NCI-H2029 (cell line): ENCODE measurements at regions not wholly inside any gene's neighbourhood (a gene's known extent, or its start where the extent isn't known, plus 50 kb on each side); places are given as distances from the start of the nearest gene placed in this dataset.
"Not testable (repeated sequence)": the region's sequence is repeated elsewhere in the genome, so short reads cannot be mapped to it uniquely, and the experiment has no call there.

Experiments used
- DNase-seq: peaks from one replicate; lab custom pipeline; 2025; lab: John Stamatoyannopoulos, UW

GRCh38 chr9:119761812-119762211, 392.6 kb upstream of the BRINP1 start:
- DNase-seq, result no peak

- DNase-seq, result no peak
Measured at GRCh38 chr9:119758990-119759389, 389.8 kb upstream of the BRINP1 start.

- DNase-seq, result no peak
Measured at GRCh38 chr9:119758241-119758640, 389.0 kb upstream of the BRINP1 start.

GRCh38 chr9:119739476-119739875, 370.2 kb upstream of the BRINP1 start:
- DNase-seq, result no peak

GRCh38 chr9:119736491-119737454, 367.5 kb upstream of the BRINP1 start:
- DNase-seq, result peak; percentile 89

- DNase-seq, result no peak
Measured at GRCh38 chr9:119727988-119728387, 358.8 kb upstream of the BRINP1 start.

- no peak for DNase-seq
Measured at GRCh38 chr9:119726035-119726434, 356.8 kb upstream of the BRINP1 start.

GRCh38 chr9:119722384-119722783, 353.1 kb upstream of the BRINP1 start:
- no peak for DNase-seq

- DNase-seq, result no peak
Measured at GRCh38 chr9:119712325-119712724, 343.1 kb upstream of the BRINP1 start.

- DNase-seq, result no peak
Measured at GRCh38 chr9:119709431-119709830, 340.2 kb upstream of the BRINP1 start.

GRCh38 chr9:119707228-119707845, 338.1 kb upstream of the BRINP1 start:
- no peak for DNase-seq

- DNase-seq, result no peak
Measured at GRCh38 chr9:119701651-119702050, 332.4 kb upstream of the BRINP1 start.

- no peak for DNase-seq
Measured at GRCh38 chr9:119698535-119698934, 329.3 kb upstream of the BRINP1 start.

GRCh38 chr9:119697996-119698395, 328.8 kb upstream of the BRINP1 start:
- DNase-seq, result no peak

GRCh38 chr9:119689879-119690278, 320.6 kb upstream of the BRINP1 start:
- no peak for DNase-seq

- DNase-seq, result no peak
Measured at GRCh38 chr9:119688547-119688946, 319.3 kb upstream of the BRINP1 start.

- no peak for DNase-seq
Measured at GRCh38 chr9:119677811-119678505, 308.7 kb upstream of the BRINP1 start.

GRCh38 chr9:119675951-119676350, 306.7 kb upstream of the BRINP1 start:
- DNase-seq, result no peak

GRCh38 chr9:119672763-119673162, 303.5 kb upstream of the BRINP1 start:
- DNase-seq, result not testable (repeated sequence)

GRCh38 chr9:119667916-119668315, 298.7 kb upstream of the BRINP1 start:
- DNase-seq, result no peak

GRCh38 chr9:119667163-119667562, 297.9 kb upstream of the BRINP1 start:
- DNase-seq, result no peak

GRCh38 chr9:119662329-119662728, 293.1 kb upstream of the BRINP1 start:
- no peak for DNase-seq

- DNase-seq, result no peak
Measured at GRCh38 chr9:119652931-119653330, 283.7 kb upstream of the BRINP1 start.
